ENCODE measurements at regions not wholly inside any gene's neighbourhood (a gene's known extent, or its start where the extent isn't known, plus 50 kb on each side); places are given as distances from the start of the nearest gene placed in this dataset.
"Not testable (repeated sequence)": the region's sequence is repeated elsewhere in the genome, so short reads cannot be mapped to it uniquely, and the experiment has no call there.

- Histone ChIP-seq H3K9me3 (no peaks in the 10 kb centered on the region), H3K27ac (no peak overlapping the region), H3K27me3 (replicated peaks; ENCODE audit: insufficient read depth) (no peaks in the 10 kb centered on the region), H3K4me1 (ENCODE audit: control insufficient read depth in 1 of 2, low read depth in 2 of 2) (peaks cover 0 to 12% of the 10 kb centered on the region in 2 donors), H3K4me3 (no peak overlapping the region), H3K36me3 (no peaks in the 10 kb centered on the region)
- TF ChIP-seq CTCF (IDR thresholded peaks at IDR 0.05): no peak
- ATAC-seq (ENCODE audit: insufficient number of reproducible peaks, low FRiP score, low read depth) (no peak), DNase-seq (ENCODE audit: low spot score) (no peak)
Measured at GRCh38 chr1:229005556-229005955, 265.4 kb upstream of the RAB4A start.

- no peak for ATAC-seq (ENCODE audit: insufficient number of reproducible peaks, low FRiP score, low read depth)
- no peak for TF ChIP-seq CTCF (IDR thresholded peaks at IDR 0.05)
- H3K27ac ChIP-seq: no peak overlapping the region
- no peaks in the 10 kb centered on the region for H3K27me3 ChIP-seq (replicated peaks; ENCODE audit: insufficient read depth)
- H3K4me1 ChIP-seq (ENCODE audit: control insufficient read depth in 1 of 2, low read depth in 2 of 2): peaks cover 0 to 12% of the 10 kb centered on the region in 2 donors
- H3K36me3 ChIP-seq: no peaks in the 10 kb centered on the region
- no peak for DNase-seq (ENCODE audit: low spot score)
- no peaks in the 10 kb centered on the region for H3K9me3 ChIP-seq
- no peak overlapping the region for H3K4me3 ChIP-seq
Measured at GRCh38 chr1:229006121-229006870, 264.6 kb upstream of the RAB4A start.

GRCh38 chr1:229007167-229007566 is 263.7 kb upstream of the RAB4A start:
- no peak for DNase-seq (ENCODE audit: low spot score)

GRCh38 chr1:229007701-229008100 is 263.2 kb upstream of the RAB4A start:
- Histone ChIP-seq H3K27ac (no peak overlapping the region), H3K4me3 (no peak overlapping the region), H3K36me3 (no peaks in the 10 kb centered on the region), H3K4me1 (ENCODE audit: control insufficient read depth in 1 of 2, low read depth in 2 of 2) (peaks cover 0 to 12% of the 10 kb centered on the region in 2 donors), H3K27me3 (replicated peaks; ENCODE audit: insufficient read depth) (no peaks in the 10 kb centered on the region), H3K9me3 (no peaks in the 10 kb centered on the region)
- DNase-seq (ENCODE audit: low spot score) (no peak), ATAC-seq (ENCODE audit: insufficient number of reproducible peaks, low FRiP score, low read depth) (no peak)
- TF ChIP-seq CTCF (IDR thresholded peaks at IDR 0.05): no peak

More at GRCh38 chr1:229007167-229007566, 263.7 kb upstream of the RAB4A start:
- Histone ChIP-seq H3K9me3 (no peaks in the 10 kb centered on the region), H3K36me3 (no peaks in the 10 kb centered on the region), H3K4me3 (no peak overlapping the region), H3K27ac (no peak overlapping the region), H3K4me1 (ENCODE audit: control insufficient read depth in 1 of 2, low read depth in 2 of 2) (peaks cover 0 to 12% of the 10 kb centered on the region in 2 donors), H3K27me3 (replicated peaks; ENCODE audit: insufficient read depth) (no peaks in the 10 kb centered on the region)
- TF ChIP-seq CTCF (IDR thresholded peaks at IDR 0.05): no peak
- ATAC-seq (ENCODE audit: insufficient number of reproducible peaks, low FRiP score, low read depth): no peak

- H3K27me3 ChIP-seq (replicated peaks; ENCODE audit: insufficient read depth); H3K9me3 ChIP-seq; DNase-seq (ENCODE audit: low spot score); H3K36me3 ChIP-seq; H3K4me3 ChIP-seq; H3K27ac ChIP-seq; ATAC-seq (ENCODE audit: insufficient number of reproducible peaks, low FRiP score, low read depth): not testable (repeated sequence)
- peaks cover 0 to 11% of the 10 kb centered on the region in 2 donors for H3K4me1 ChIP-seq (ENCODE audit: control insufficient read depth in 1 of 2, low read depth in 2 of 2)
Measured at GRCh38 chr1:229008347-229008746, 262.6 kb upstream of the RAB4A start.

- Histone ChIP-seq H3K9me3 (no peaks in the 10 kb centered on the region), H3K4me1 (ENCODE audit: control insufficient read depth in 1 of 2, low read depth in 2 of 2) (no peaks in the 10 kb centered on the region), H3K27ac (no peak overlapping the region), H3K4me3 (no peak overlapping the region), H3K36me3 (no peaks in the 10 kb centered on the region), H3K27me3 (replicated peaks; ENCODE audit: insufficient read depth) (no peaks in the 10 kb centered on the region)
- no peak for DNase-seq (ENCODE audit: low spot score)
- no peak for ATAC-seq (ENCODE audit: insufficient number of reproducible peaks, low FRiP score, low read depth)
- no peak for TF ChIP-seq CTCF (IDR thresholded peaks at IDR 0.05)
Measured at GRCh38 chr1:229011022-229011421, 259.9 kb upstream of the RAB4A start.

Measured in thoracic aorta (tissue), 2 donors.